ENCODE measurements at regions not wholly inside any gene's neighbourhood (a gene's known extent, or its start where the extent isn't known, plus 50 kb on each side); places are given as distances from the start of the nearest gene placed in this dataset.
"Not testable (repeated sequence)": the region's sequence is repeated elsewhere in the genome, so short reads cannot be mapped to it uniquely, and the experiment has no call there.

DNA sequence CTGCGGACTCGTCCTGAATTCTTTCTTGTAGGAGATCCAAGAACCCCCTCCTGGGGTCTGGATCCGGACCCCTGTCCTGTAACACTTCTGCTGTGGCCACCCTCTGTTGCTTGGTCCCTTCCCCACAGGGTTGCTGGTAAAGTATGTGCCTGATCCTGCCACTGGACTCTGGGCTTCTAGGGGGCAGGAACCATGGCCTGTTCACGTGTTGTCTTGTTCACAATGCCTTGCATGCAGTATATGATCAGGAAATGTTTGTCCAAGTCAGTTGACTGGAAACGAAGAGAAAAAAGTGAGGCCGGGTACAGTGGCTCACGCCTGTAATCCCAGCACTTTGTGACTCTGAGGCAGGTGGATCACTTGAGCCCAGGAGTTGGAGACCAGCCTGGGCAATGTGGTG lies 139.3 kb upstream of the ALDH1B1 start:
- DNase-seq = no peak

DNA sequence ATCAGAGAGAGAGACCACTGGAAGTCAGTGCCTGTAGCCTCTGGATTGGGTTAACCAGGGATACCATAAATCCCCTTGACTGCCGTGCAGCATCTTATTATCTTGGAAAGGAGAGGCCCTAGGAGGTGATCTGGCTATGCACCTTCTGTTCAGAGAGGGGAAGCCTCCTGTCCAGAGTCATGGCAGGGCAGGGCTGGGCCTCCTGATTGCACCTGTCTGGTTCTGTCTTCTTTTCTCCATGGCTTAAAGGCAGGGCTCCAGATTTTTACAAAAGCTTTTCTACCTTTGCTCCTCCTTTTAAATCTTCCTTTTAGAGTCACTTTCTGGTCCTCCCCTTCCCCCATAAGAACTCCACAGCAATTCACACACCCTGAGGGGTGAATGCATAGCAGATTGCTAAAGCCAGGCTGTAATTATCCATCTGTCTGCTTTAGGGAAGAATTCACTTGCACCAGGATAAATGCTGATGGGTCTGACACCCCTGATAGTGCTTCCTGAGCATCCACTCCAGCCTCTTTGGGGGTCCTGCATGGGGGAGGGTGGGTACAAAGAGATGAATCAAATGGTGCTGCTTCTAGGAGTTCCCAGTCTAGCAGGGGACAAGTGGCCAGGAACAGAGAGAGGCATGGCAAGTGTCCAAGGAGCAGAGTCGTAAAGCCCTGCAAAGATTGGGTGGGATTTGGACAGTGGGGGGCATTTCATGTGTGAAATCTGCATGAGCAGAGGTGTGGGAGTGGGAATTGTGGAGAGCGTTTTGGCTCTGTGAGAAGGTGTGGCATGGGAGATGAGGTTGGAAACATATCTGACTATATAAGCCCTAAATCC lies 141.3 kb upstream of the ALDH1B1 start:
- DNase-seq = no peak

GRCh38 chr9:38250279-38251035 lies 142.0 kb upstream of the ALDH1B1 start:
- DNase-seq = no peak

DNA sequence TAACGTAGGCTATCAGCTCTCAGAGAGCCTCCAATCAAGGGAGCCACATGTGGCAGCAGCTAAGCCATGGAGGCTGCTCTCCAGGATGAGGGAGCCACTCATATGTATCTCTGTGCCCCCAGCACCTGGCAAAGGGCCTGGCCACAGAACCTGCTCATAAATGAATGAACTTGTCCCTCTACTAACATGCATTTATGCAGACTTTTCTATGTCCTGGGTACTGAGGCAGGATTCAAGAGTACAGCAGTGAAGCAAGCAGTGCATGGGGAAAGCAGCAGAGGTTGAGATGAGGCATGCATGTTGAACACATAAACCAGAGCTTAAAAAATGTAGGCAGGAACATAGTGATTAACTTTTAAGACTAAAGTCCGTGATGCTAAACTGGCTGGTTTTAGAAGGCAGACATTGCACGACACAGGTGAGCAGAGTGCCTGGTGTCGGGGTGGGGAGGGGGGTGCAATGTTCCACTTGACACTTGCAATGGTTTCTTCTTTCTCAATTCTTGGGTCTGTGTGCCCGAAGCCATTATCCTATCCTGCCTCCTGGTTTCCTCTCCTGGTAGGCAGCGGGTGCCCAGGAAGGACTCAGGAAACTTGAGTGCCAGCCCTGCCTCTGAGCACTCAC lies 142.8 kb upstream of the ALDH1B1 start:
- no peak for DNase-seq

DNA sequence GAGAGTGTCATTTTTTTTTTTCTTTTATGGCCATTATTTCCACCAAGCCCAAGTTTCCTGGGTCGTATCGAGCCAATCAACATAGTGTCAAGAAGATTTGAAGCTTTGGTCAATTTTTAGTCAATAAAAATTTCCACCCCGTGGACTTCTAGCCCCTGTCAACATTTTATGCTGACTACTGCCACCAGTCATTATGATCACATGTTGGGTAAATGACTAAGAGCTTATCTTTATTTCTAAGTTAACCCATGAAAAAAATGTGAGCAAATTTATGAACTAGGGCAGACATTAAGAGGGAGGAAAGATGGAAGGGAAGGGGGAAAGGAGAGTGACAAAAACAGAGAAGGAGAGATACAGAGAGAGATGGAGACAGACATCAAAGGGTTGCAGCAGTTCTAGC lies 143.5 kb upstream of the ALDH1B1 start:
- no peak for DNase-seq

DNA sequence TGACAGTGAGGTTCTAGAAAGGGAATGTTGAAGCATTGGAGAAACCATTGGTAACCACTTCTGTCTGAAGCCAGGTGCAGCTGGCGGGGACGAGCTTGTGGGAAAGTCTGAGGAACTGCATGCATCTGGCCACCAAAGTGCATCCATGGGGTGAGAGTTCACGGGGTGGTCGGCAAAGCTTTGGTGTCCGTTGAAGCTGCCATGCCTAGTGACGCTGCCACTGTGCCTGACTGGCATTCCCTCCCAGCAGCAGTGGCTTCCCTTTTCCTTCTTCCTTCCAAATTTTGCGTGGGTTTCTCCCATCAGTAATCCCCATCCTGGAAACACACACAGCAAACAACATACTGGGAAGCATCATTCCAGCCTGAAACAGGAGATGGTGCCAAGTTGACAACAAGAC lies 145.7 kb upstream of the ALDH1B1 start:
- DNase-seq = no peak

GRCh38 chr9:38244971-38245370 lies 147.5 kb upstream of the ALDH1B1 start:
- no peak for DNase-seq

- no peak for DNase-seq
Observed at GRCh38 chr9:38243993-38244392, 148.5 kb upstream of the ALDH1B1 start.

DNA sequence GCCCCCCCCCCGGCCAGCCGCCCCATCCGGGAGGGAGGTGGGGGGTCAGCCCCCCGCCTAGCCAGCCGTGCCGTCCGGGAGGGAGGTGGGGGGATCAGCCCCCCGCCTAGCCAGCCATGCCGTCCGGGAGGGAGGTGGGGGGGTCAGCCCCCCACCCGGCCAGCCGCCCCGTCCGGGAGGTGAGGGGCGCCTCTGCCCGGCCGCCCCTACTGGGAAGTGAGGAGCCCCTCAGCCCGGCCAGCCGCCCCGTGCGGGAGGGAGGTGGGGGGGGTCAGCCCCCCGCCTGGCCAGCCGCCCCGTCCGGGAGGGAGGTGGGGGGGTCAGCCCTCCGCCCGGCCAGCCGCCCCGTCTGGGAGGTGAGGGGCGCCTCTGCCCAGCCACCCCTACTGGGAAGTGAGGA lies 150.4 kb upstream of the ALDH1B1 start:
- DNase-seq = not testable (repeated sequence)

DNA sequence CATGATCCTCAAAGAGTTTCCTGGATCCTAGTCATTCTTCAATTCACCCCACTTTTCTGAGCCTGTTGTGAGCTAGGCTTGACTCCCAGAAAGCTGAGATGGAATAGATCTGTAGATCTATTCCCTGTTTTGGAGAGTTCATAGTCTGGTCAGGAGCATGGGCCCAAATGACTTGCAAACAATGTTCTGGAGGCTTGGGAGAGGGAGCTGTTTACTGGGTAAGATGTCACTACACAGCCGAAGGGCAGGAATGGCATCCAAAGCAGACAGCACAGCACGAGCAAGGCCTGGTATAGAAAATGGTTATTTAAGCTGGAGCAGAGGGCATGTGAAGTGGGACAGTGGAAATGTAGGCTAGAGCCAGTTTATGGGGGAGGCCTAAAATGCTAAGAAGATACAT lies 152.5 kb upstream of the ALDH1B1 start:
- DNase-seq = no peak

- no peak for DNase-seq
Observed at GRCh38 chr9:38235244-38235643, 157.3 kb upstream of the ALDH1B1 start.

DNA sequence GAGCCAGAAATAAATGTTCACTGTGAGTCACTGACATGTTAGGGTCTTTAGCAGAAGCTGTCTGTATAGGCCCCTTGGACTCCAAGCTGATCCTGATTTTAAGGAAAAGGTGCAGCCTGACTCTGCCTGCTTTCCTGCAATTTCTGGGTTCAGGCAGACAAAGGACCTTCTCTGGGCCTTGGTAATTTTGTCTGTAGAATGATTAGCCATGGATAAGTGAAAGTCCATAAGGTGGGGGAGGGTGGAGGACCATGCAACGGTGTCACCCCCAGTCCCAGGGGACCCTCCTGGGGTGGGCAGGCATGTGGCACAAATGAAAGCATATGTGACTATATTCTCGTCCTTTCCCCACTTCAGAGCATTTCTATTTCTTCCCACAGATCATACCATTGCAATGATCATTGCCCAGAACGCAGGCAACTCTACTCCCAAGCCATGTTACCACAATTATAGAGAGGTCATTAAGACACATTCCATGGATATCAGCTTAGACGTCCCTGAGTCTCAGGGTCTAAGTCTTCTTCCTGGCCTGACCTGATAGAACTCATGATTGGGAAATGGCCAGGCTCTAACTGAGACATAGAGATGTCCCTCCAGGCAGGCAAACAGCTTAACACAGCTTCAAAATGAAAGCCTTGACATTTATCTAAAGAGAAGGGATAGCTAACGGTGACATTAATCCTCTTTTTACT lies 157.9 kb upstream of the ALDH1B1 start:
- no peak for DNase-seq

DNA sequence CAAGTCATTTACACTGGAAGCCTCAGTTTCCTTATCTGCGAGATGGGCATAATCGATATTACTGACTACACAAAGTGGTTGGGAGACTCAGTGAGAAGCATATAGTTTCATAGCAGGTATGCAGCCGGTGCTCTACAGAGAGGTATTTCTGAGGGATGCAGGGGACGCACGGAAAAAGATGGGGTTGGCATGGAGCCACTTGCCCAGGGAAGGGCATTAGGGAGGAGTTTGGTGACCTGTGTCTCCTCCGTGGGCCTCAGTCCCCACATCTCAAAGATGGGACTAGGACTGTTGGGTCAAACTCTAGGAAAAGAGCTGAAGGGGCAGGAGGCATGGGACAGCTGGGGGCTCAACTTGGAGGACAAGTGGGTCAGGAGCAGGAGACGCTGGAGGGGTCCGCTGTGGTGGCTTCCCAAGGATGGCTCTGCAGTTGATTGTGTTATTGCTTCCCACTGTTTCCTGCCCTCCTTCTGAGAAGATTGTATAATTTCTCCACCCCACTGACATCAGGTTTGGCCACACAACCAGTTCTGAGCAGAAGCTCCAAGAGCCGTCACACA lies 158.6 kb upstream of the ALDH1B1 start:
- no peak for DNase-seq

DNA sequence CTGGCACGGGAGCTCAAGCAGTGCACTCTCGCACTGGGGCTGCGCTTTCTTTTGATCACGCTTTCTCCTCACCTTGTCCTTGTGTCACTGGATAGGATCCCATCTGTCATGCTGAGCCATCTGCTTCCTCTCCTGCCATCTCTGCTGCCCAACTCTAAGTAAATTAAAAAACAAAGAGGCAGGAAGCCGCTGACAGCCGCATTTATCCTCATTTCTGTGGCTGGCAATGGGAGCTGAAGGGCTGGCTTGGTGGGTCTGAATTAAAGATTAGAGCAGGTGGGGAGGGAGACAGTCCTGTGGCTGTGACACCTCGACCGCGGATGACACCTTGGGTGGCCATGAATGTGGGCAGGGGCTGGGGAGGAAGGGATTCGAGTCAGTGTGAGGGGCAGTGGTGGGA lies 159.2 kb upstream of the ALDH1B1 start:
- no peak for DNase-seq

GRCh38 chr9:38232895-38233294 lies 159.6 kb upstream of the ALDH1B1 start:
- no peak for DNase-seq

GRCh38 chr9:38229504-38230155 lies 160.6 kb upstream of the SHB start:
- DNase-seq = no peak

DNA sequence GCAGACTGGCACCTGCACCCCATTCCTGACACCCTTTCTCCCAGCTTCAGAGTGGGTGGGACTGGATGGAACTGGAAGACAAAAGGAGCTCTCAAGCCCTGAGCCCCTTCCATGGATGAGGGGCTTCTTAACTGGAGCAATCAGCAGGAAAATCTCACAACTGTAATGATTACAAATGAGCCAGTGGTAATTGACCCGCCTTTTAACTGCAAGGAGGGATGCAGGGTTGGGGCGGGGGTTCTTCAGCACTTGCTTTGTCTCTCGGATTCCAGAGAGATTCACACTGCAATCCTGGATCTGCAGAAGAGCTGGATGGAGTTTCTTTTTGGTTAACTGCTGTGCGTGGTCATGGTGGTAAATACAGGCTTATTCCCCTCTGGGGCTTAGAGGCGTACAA lies 160.1 kb upstream of the SHB start:
- DNase-seq = no peak

DNA sequence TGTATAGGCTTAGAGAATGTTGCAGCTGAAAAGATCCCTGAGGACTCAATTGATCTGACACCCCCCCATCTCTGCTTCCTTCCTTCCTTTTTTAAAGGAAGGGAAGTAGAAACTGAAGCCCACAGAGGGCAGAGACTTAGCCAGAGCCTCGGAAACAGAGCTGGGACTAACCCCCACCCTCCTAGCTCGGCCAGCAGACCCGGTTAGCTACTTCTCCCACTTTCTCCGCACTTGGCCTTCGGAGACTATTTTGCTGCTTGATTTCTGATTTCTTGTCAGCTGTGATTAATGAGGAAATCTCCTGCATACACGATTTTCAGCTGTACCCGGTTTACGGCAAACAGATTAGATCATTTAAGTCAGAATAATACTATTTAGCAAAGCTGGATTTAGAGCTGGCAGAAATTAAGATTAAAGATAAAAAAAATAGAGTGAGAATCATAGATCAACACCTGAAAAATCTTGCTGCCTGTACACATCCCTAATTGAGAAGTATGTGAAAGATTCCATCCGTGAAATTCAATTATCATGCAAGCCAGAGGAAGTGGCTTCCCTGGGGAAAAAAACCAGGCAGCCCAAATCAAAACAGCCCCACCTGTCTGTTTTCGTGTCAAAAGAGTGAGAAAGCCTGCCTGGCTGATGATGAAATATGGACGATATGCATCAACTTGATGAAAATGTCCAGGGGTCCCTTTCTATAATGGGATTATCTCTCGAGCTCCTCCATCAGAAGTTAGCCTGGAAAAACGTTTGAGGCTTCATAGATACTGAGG lies 159.5 kb upstream of the SHB start:
- no peak for DNase-seq

- no peak for DNase-seq
Observed at GRCh38 chr9:38227656-38228055, 158.6 kb upstream of the SHB start.

GRCh38 chr9:38227061-38227540 lies 158.1 kb upstream of the SHB start:
- DNase-seq = peak; percentile 89

DNA sequence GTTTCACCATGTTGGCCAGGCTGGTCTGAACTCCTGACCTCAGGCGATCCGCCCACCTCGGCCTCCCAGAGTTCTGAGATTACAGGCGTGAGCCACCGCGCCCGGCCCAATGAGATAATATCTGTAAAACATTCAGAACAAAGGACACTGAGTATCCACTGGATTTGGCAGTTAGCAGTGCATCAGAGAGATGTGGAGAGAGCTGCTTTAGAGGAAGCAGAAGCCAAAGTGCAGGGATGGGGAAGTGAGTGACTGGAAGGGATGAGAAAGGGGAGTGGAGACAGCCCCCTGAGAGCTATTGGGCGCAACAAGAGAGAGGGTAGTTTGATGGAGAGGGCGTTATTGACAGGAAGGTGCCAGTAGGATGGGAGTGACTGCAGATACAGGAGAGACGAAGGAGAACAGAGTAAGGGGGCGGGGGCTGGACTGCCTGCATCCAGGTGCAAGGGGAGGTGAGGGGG lies 157.5 kb upstream of the SHB start:
- DNase-seq = peak; percentile 89

All from NCI-H187 treated with DMSO at 0.1 percent for 48 hours (cell line).